ENCODE measurements at regions not wholly inside any gene's neighbourhood (a gene's known extent, or its start where the extent isn't known, plus 50 kb on each side); places are given as distances from the start of the nearest gene placed in this dataset.

DNA sequence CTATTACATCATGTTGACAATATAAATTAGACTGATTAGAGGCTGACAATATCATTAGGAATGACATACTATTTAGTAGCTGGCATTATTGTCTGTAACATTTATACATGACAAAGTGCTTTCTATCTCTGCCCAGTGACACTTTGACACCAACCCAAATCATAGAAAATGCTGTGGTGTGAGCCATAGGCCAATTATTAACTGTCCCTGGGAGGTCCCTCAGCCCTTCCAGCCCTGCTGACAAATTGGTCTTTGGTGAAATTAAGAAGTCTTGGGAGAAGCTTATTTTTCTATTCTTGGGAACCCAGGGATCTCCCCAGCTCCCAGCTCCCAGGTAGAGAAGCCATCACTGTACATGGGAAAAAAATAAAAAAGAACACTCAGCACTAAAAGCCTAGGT lies 179.6 kb downstream of the AIPL1 start:
- TF ChIP-seq, protein P1, sequence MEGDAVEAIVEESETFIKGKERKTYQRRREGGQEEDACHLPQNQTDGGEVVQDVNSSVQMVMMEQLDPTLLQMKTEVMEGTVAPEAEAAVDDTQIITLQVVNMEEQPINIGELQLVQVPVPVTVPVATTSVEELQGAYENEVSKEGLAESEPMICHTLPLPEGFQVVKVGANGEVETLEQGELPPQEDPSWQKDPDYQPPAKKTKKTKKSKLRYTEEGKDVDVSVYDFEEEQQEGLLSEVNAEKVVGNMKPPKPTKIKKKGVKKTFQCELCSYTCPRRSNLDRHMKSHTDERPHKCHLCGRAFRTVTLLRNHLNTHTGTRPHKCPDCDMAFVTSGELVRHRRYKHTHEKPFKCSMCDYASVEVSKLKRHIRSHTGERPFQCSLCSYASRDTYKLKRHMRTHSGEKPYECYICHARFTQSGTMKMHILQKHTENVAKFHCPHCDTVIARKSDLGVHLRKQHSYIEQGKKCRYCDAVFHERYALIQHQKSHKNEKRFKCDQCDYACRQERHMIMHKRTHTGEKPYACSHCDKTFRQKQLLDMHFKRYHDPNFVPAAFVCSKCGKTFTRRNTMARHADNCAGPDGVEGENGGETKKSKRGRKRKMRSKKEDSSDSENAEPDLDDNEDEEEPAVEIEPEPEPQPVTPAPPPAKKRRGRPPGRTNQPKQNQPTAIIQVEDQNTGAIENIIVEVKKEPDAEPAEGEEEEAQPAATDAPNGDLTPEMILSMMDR (IDR thresholded peaks at IDR 0.05; ENCODE audit: low read depth, low read length, poor library complexity, severe bottlenecking) = no peak
- no peak for TF ChIP-seq EZH2phosphoT487 (IDR thresholded peaks at IDR 0.05; ENCODE audit: borderline replicate concordance, low read length)
